Small intestine (tissue), 7 donors: ENCODE measurements at regions not wholly inside any gene's neighbourhood (a gene's known extent, or its start where the extent isn't known, plus 50 kb on each side); places are given as distances from the start of the nearest gene placed in this dataset.
"Not testable (repeated sequence)": the region's sequence is repeated elsewhere in the genome, so short reads cannot be mapped to it uniquely, and the experiment has no call there.

Source experiments
- DNase-seq, 2 donors: peaks; one replicate each; pipeline versions ENCODE4 v3.0.0 to v3.0.0-alpha.2; 2013
- FAIRE-seq: peaks from 2 replicates; lab custom pipeline; 2012; peaks lifted over from hg19 to GRCh38; lab: Jason Lieb, UNC
- H3K27ac ChIP-seq, 3 donors: one replicate each; pipeline ENCODE4 v1.5.1; 2013; ENCODE audit warnings: low read length in 2 of 3, mild to moderate bottlenecking in 2 of 3, control low read depth in 1 of 3, inconsistent platforms in 1 of 3, low read depth in 1 of 3, moderate library complexity in 1 of 3
- H3K27me3 ChIP-seq, 3 donors: one replicate each; pipeline ENCODE4 v1.6.1; 2013; ENCODE audit warnings: low read length in 3 of 3, inconsistent platforms in 1 of 3; ENCODE audit not compliant: control insufficient read depth in 3 of 3, insufficient read depth in 3 of 3
- H3K36me3 ChIP-seq, 3 donors: one replicate each; pipeline ENCODE4 v1.6.1; 2013; ENCODE audit warnings: low read length in 3 of 3, inconsistent platforms in 1 of 3, low read depth in 1 of 3, mild to moderate bottlenecking in 1 of 3, moderate library complexity in 1 of 3; ENCODE audit not compliant: control insufficient read depth in 3 of 3, insufficient read depth in 2 of 3
- H3K4me1 ChIP-seq, 3 donors: one replicate each; pipeline ENCODE4 v1.6.1; 2013; ENCODE audit warnings: low read length in 2 of 3, inconsistent platforms in 1 of 3, low read depth in 1 of 3, mild to moderate bottlenecking in 1 of 3, moderate library complexity in 1 of 3; ENCODE audit not compliant: control insufficient read depth in 3 of 3, insufficient read depth in 2 of 3
- H3K4me3 ChIP-seq, 3 donors: one replicate each; pipeline ENCODE4 v1.5.1; 2013; ENCODE audit warnings: low read length in 3 of 3, control low read depth in 1 of 3, inconsistent platforms in 1 of 3, low read depth in 1 of 3, mild to moderate bottlenecking in 1 of 3, moderate library complexity in 1 of 3
- H3K9me3 ChIP-seq, 2 donors: one replicate each; pipeline ENCODE4 v1.6.1; 2013; ENCODE audit warnings: low read depth in 1 of 2, low read length in 1 of 2; ENCODE audit not compliant: control insufficient read depth in 2 of 2, insufficient read depth in 1 of 2
- WGBS, 3 donors: extraction: QIAGEN DNeasy Blood & Tissue Kit; methylation state at CpG; one replicate each; pipeline ENCODE4 v1.1.7; 2013; 5-methylcytosine and 5-hydroxymethylcytosine counted together
- donor health status: healthy with polysubstance abuse.
- donor health status: control.
- donor health status: control.
- donor health status: Bipolar disorder and iron deficiency.
- donor health status: healthy.

GRCh38 chr4:151851354-151851753, 90.5 kb upstream of the GATB start:
- no peaks in the 10 kb centered on the region for H3K36me3 ChIP-seq
- H3K27me3 ChIP-seq, result peaks cover 0 to 4% (median 0%) of the 10 kb centered on the region in 3 donors
- no peak overlapping the region for H3K4me3 ChIP-seq
- peaks cover 0 to 8% of the 10 kb centered on the region in 2 donors for H3K9me3 ChIP-seq
- peaks cover 0 to 9% (median 0%) of the 10 kb centered on the region in 3 donors for H3K4me1 ChIP-seq
- DNase-seq (peak in 1 of 2 donors; percentile 39), FAIRE-seq (no peak)
- WGBS, 3 donors, result 61 to 84% (median 67%) methylated on average over 2 of the region's 2 CpGs
- no peak overlapping the region for H3K27ac ChIP-seq

GRCh38 chr4:151850791-151851213, 90.0 kb upstream of the GATB start:
- Histone ChIP-seq H3K27me3 (peaks cover 0 to 4% (median 0%) of the 10 kb centered on the region in 3 donors), H3K27ac (no peak overlapping the region), H3K36me3 (no peaks in the 10 kb centered on the region), H3K4me1 (peaks cover 0 to 9% (median 0%) of the 10 kb centered on the region in 3 donors), H3K9me3 (peaks cover 0 to 8% of the 10 kb centered on the region in 2 donors), H3K4me3 (no peak overlapping the region)
- DNase-seq (no peak), FAIRE-seq (no peak)
- 58 to 74% (median 58%) methylated on average over 2 of the region's 2 CpGs for WGBS, 3 donors

- DNase-seq, H3K36me3 ChIP-seq, H3K27ac ChIP-seq, H3K4me1 ChIP-seq, H3K27me3 ChIP-seq, FAIRE-seq, H3K4me3 ChIP-seq: not testable (repeated sequence)
- 75 to 87% (median 83%) methylated on average over 3 of the region's 3 CpGs for WGBS, 3 donors
- peaks cover 0 to 14% of the 10 kb centered on the region in 2 donors for H3K9me3 ChIP-seq
Observed at GRCh38 chr4:151845551-151845950, 84.7 kb upstream of the GATB start.

- Histone ChIP-seq H3K4me3 (no peak overlapping the region), H3K36me3 (no peaks in the 10 kb centered on the region), H3K27me3 (no peaks in the 10 kb centered on the region), H3K9me3 (peaks cover 0 to 7% of the 10 kb centered on the region in 2 donors), H3K4me1 (no peaks in the 10 kb centered on the region), H3K27ac (no peak overlapping the region)
- FAIRE-seq (no peak), DNase-seq (no peak)
- WGBS, 3 donors, result 66 to 76% (median 72%) methylated on average over 4 of the region's 4 CpGs
Observed at GRCh38 chr4:151842430-151843079, 81.7 kb upstream of the GATB start.

GRCh38 chr4:151841107-151841506, 80.3 kb upstream of the GATB start:
- no peaks in the 10 kb centered on the region for H3K4me1 ChIP-seq
- no peaks in the 10 kb centered on the region for H3K27me3 ChIP-seq
- no peaks in the 10 kb centered on the region for H3K36me3 ChIP-seq
- peaks cover 0 to 7% of the 10 kb centered on the region in 2 donors for H3K9me3 ChIP-seq
- no peak overlapping the region for H3K27ac ChIP-seq
- 80 to 88% (median 84%) methylated on average over 10 of the region's 10 CpGs for WGBS, 3 donors
- H3K4me3 ChIP-seq, result no peak overlapping the region
- no peak for FAIRE-seq
- no peak for DNase-seq

GRCh38 chr4:151835467-151835866, 74.7 kb upstream of the GATB start:
- no peak overlapping the region for H3K27ac ChIP-seq
- no peak for FAIRE-seq
- 88 to 94% (median 92%) methylated on average over 2 of the region's 2 CpGs for WGBS, 3 donors

GRCh38 chr4:151833174-151833573, 72.4 kb upstream of the GATB start:
- no peak overlapping the region for H3K4me3 ChIP-seq
- no peak for FAIRE-seq

More at GRCh38 chr4:151835467-151835866, 74.7 kb upstream of the GATB start:
- no peaks in the 10 kb centered on the region for H3K4me1 ChIP-seq
- H3K27me3 ChIP-seq, result no peaks in the 10 kb centered on the region
- H3K36me3 ChIP-seq, result no peaks in the 10 kb centered on the region
- no peak overlapping the region for H3K4me3 ChIP-seq
- no peaks in the 10 kb centered on the region for H3K9me3 ChIP-seq
- DNase-seq, result no peak

GRCh38 chr4:151831526-151831925, 70.7 kb upstream of the GATB start:
- H3K4me1 ChIP-seq, result no peaks in the 10 kb centered on the region
- WGBS, 3 donors, result 68 to 80% (median 76%) methylated on average over 1 of the region's 1 CpG
- H3K27me3 ChIP-seq, result no peaks in the 10 kb centered on the region
- DNase-seq (no peak), FAIRE-seq (no peak)
- no peaks in the 10 kb centered on the region for H3K9me3 ChIP-seq
- H3K36me3 ChIP-seq, result no peaks in the 10 kb centered on the region
- H3K4me3 ChIP-seq, result no peak overlapping the region
- H3K27ac ChIP-seq, result no peak overlapping the region

More at GRCh38 chr4:151833174-151833573, 72.4 kb upstream of the GATB start:
- Histone ChIP-seq H3K36me3 (no peaks in the 10 kb centered on the region), H3K27ac (no peak overlapping the region), H3K9me3 (no peaks in the 10 kb centered on the region), H3K4me1 (no peaks in the 10 kb centered on the region), H3K27me3 (no peaks in the 10 kb centered on the region)
- DNase-seq, result no peak

GRCh38 chr4:151830168-151830567, 69.4 kb upstream of the GATB start:
- Histone ChIP-seq H3K36me3 (no peaks in the 10 kb centered on the region), H3K27me3 (no peaks in the 10 kb centered on the region), H3K27ac (no peak overlapping the region), H3K4me3 (no peak overlapping the region), H3K4me1 (no peaks in the 10 kb centered on the region), H3K9me3 (no peaks in the 10 kb centered on the region)
- WGBS, 3 donors, result 67 to 91% (median 81%) methylated on average over 3 of the region's 3 CpGs
- DNase-seq, result no peak
- FAIRE-seq, result no peak
